ENCODE measurements at regions not wholly inside any gene's neighbourhood (a gene's known extent, or its start where the extent isn't known, plus 50 kb on each side); places are given as distances from the start of the nearest gene placed in this dataset.

- Histone ChIP-seq H3K36me3 (ENCODE audit: control insufficient read depth, insufficient read depth, low read length) (no peaks in the 10 kb centered on the region), H2AFZ (ENCODE audit: low read length) (no peak overlapping the region), H3K4me3 (replicated peaks in 1 of 4; ENCODE audit: control extremely low read depth in 1 of 4, insufficient read depth in 1 of 4, low read depth in 3 of 4, low read length in 4 of 4) (no peak overlapping the region), H3K9me3 (ENCODE audit: control insufficient read depth, insufficient read depth, low read depth, low read length) (no peaks in the 10 kb centered on the region), H3K4me1 (ENCODE audit: control insufficient read depth, extremely low read depth, insufficient read depth, low read length) (no peaks in the 10 kb centered on the region), H3K79me2 (ENCODE audit: control insufficient read depth, insufficient read depth, low read length) (no peaks in the 10 kb centered on the region), H3K9ac (ENCODE audit: insufficient read depth, low read length) (no peak overlapping the region), H4K20me1 (ENCODE audit: control insufficient read depth, extremely low read depth, insufficient read depth, low read length) (no peaks in the 10 kb centered on the region), H3K27me3 (ENCODE audit: control insufficient read depth, insufficient read depth, low read length) (no peaks in the 10 kb centered on the region), H3K4me2 (ENCODE audit: extremely low read depth, insufficient read depth, low read length) (no peak overlapping the region), H3K27ac (ENCODE audit: insufficient read depth, low read length) (no peak overlapping the region)
- no peak for DNase-seq (ENCODE audit: low read depth in 2 of 2)
- no peak for TF ChIP-seq CTCF (conservative IDR thresholded peaks at IDR 0.05 in 1 of 2, IDR thresholded peaks at IDR 0.05 in 1 of 2; ENCODE audit: low read depth in 1 of 2, low read length in 2 of 2)
- TF ChIP-seq EZH2 (IDR thresholded peaks at IDR 0.05; ENCODE audit: low read length, missing control alignments): no peak
Observed at GRCh38 chr12:114885501-114885900, 201.5 kb upstream of the TBX3 start.

- Histone ChIP-seq H3K27me3 (ENCODE audit: control insufficient read depth, insufficient read depth, low read length) (no peaks in the 10 kb centered on the region), H2AFZ (ENCODE audit: low read length) (no peak overlapping the region), H3K4me3 (replicated peaks in 1 of 4; ENCODE audit: control extremely low read depth in 1 of 4, insufficient read depth in 1 of 4, low read depth in 3 of 4, low read length in 4 of 4) (no peak overlapping the region), H3K79me2 (ENCODE audit: control insufficient read depth, insufficient read depth, low read length) (no peaks in the 10 kb centered on the region), H4K20me1 (ENCODE audit: control insufficient read depth, extremely low read depth, insufficient read depth, low read length) (no peaks in the 10 kb centered on the region), H3K4me1 (ENCODE audit: control insufficient read depth, extremely low read depth, insufficient read depth, low read length) (no peaks in the 10 kb centered on the region), H3K4me2 (ENCODE audit: extremely low read depth, insufficient read depth, low read length) (no peak overlapping the region), H3K27ac (ENCODE audit: insufficient read depth, low read length) (no peak overlapping the region), H3K9ac (ENCODE audit: insufficient read depth, low read length) (no peak overlapping the region), H3K36me3 (ENCODE audit: control insufficient read depth, insufficient read depth, low read length) (no peaks in the 10 kb centered on the region), H3K9me3 (ENCODE audit: control insufficient read depth, insufficient read depth, low read depth, low read length) (no peaks in the 10 kb centered on the region)
- TF ChIP-seq EZH2 (IDR thresholded peaks at IDR 0.05; ENCODE audit: low read length, missing control alignments) (no peak), CTCF (conservative IDR thresholded peaks at IDR 0.05 in 1 of 2, IDR thresholded peaks at IDR 0.05 in 1 of 2; ENCODE audit: low read depth in 1 of 2, low read length in 2 of 2) (no peak)
- no peak for DNase-seq (ENCODE audit: low read depth in 2 of 2)
Observed at GRCh38 chr12:114884575-114884974, 200.6 kb upstream of the TBX3 start.

GRCh38 chr12:114882083-114882482, 198.1 kb upstream of the TBX3 start:
- H3K9me3 ChIP-seq (ENCODE audit: control insufficient read depth, insufficient read depth, low read depth, low read length): no peaks in the 10 kb centered on the region
- H4K20me1 ChIP-seq (ENCODE audit: control insufficient read depth, extremely low read depth, insufficient read depth, low read length): no peaks in the 10 kb centered on the region
- no peak overlapping the region for H3K4me2 ChIP-seq (ENCODE audit: extremely low read depth, insufficient read depth, low read length)
- H3K36me3 ChIP-seq (ENCODE audit: control insufficient read depth, insufficient read depth, low read length): no peaks in the 10 kb centered on the region
- no peak overlapping the region for H3K4me3 ChIP-seq (replicated peaks in 1 of 4; ENCODE audit: control extremely low read depth in 1 of 4, insufficient read depth in 1 of 4, low read depth in 3 of 4, low read length in 4 of 4)
- H2AFZ ChIP-seq (ENCODE audit: low read length): no peak overlapping the region
- no peaks in the 10 kb centered on the region for H3K79me2 ChIP-seq (ENCODE audit: control insufficient read depth, insufficient read depth, low read length)
- DNase-seq (ENCODE audit: low read depth in 2 of 2): no peak
- TF ChIP-seq CTCF (conservative IDR thresholded peaks at IDR 0.05 in 1 of 2, IDR thresholded peaks at IDR 0.05 in 1 of 2; ENCODE audit: low read depth in 1 of 2, low read length in 2 of 2) (no peak), EZH2 (IDR thresholded peaks at IDR 0.05; ENCODE audit: low read length, missing control alignments) (no peak)
- H3K9ac ChIP-seq (ENCODE audit: insufficient read depth, low read length): no peak overlapping the region
- no peaks in the 10 kb centered on the region for H3K27me3 ChIP-seq (ENCODE audit: control insufficient read depth, insufficient read depth, low read length)
- H3K4me1 ChIP-seq (ENCODE audit: control insufficient read depth, extremely low read depth, insufficient read depth, low read length): no peaks in the 10 kb centered on the region
- no peak overlapping the region for H3K27ac ChIP-seq (ENCODE audit: insufficient read depth, low read length)

All from fibroblast of lung (primary cell).